ENCODE measurements at regions not wholly inside any gene's neighbourhood (a gene's known extent, or its start where the extent isn't known, plus 50 kb on each side); places are given as distances from the start of the nearest gene placed in this dataset.

DNA sequence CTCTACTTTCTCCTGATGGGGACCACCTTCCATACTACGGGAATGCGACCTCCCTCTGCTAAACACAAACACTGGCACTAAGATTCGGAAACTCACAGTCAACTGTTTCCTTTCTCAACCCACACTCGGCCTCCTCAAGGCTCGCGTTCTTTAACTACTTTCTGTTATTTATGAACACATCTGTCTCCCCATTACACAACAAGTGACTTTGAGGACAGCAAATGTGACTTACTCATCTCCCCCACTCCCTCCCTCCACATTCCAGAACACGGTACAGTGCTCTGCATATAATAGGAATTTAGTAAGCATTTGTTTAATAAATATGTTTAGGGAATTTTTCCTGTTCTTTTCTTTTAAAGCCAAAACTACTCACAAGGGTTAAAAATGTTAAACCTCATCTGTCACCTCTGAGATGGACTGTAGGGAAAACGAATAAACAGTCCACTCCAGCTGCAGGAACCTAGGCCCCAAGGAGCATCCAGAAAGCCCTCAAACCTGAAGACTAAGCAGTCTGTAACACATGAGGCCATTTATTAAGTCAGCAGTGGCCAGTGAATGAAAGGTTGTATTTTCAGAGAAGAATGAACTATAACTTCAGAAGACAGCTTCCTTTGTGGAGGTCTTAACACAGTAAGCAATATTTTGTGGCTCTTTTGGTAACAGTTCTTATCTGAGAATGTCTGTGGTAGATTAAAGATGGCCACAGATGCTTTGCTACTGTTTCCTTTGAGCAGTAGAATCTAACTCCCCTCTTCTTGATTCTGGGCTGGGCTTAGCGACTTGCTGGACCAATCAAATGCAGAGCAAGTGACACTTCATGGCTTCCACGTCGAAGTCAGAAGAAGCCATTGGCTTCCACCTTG is 209.6 kb upstream of the DTNBP1 start:
- peak; percentile 53 for DNase-seq

DNA sequence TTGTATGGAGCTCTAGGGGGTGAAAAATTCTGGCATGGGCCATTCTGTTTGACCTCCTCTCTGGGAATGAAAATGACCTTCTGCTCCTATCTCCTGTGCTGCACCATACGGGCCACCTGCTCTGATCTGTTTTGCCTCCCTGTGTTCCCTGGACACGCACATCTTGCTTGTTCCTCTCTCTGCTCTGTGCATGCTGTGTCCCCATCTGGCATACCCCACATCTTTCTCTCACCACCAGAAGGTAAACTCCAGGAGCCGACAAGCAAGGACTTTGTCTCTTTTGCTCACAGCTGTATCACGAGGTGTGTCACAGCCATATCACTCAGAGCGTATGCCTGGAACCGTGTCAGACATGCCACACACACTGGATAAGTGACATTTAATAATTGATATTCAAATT is 208.4 kb upstream of the DTNBP1 start:
- DNase-seq: no peak

DNA sequence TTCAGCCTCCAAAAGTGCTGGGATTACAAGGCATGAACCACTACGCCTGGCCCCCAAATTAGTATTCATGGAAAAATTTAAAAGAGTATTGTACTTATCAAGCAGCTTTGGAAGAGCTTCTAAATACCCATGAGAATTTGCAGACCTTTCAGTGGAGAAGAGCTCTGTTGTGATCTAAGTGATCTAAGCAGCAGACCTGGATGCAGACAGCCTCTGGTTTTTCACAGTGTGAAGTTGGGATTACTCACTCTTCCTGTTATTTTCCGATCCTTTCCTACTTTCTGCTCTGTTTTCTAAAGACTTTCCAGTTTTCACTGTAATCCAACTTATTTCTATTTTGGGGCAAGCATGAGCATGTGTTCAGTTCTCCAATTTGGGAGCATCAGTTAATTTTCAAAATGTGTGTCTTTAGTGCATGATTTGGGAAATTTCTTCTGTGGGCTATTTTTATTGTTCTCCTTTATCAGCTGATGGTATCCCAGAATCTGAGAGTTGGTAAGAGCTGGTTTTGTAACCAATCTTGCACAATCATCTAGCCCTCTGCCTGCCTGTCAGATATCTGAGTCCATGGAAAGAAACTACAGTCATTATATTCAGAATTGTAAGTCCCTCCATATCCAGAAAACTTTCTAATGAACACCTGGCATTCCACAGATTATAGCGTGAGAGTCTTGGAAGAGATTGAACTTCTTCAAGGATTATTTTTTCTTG is 207.7 kb upstream of the DTNBP1 start:
- no peak for DNase-seq

DNA sequence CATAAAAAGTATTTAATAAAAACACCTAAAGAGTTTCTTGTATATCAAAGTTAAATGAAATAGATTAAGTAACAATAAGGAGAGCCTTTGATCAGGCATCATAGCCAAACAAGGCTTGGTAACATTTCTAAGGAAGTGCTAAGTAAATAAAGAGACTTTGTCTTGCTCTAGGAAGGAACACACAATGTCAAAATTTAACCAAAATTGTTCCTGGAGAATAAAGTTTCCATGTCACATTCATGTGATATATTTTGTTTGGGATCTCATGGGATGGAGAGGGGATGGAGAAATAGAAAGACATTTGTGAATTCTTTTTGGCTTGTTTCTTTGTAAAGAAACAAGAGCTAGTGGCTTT is 201.9 kb upstream of the DTNBP1 start:
- DNase-seq: no peak

DNA sequence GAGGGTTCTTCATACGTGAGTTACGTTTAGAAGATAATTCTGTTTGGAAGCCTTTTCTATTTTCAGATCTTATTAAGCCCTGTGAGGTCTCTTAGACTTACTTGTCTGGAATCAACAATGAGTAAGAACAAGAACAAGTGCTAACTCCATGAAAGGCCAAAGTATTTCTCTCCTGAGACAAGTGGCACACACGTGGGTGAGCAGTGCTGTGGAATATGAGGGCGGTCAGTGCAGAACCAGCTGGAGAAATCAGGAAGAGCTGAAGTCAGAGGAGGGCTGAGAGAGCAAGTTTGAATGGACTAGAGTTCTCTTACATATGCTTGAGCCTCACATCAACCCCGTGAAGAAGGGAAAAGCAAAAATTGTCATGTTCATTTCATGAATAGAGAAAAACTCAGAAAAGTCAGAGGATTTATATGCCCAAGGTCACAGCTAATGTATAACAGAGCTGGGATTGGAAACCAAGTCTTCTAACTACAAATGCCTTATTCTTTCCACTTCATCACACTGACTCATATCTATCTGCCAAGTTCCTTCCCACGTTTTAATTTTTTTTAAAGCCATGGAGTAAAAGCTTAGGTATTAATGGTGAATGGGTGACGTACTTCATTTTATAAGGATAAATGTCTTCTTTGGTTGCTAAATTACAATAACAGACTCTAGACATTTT is 201.3 kb upstream of the DTNBP1 start:
- DNase-seq: no peak

DNA sequence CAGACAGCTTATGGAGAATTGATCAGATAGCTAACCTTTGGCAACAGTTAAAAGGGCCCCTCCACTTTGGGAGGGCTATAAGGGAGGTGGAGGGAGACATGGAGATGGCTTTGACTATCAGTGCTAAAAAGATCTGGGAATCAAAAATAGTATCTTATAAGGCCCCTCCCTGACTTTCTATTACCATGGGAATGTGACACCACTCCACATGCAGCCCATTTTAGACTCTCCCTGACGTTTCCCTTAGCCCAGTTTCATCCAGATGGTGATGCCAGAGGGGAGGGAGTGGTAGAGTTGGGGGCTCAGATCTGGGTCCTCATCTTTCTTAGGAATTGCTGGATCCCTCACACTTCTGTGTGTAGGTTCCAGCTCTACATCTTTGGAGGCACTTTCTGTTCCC is 200.0 kb upstream of the DTNBP1 start:
- DNase-seq: no peak

DNA sequence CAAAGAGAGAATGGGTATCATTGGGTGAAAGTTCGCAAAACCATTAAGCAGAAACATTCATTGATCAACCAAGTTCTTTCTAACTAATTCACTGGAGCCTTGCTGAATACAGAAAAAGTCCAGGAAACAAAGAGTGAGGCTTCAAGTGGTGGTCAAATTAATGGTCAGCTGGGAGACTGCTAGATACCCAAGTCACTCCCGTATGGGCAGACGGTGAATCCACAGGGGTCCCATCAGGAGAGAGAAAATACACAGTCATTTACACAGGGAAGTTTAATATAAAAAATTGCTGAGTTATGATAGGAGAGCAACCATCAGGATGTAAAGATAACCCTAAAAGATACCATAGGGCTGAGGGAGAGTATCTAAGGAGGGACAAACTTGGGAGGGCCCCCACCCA is 198.7 kb upstream of the DTNBP1 start:
- no peak for DNase-seq

DNA sequence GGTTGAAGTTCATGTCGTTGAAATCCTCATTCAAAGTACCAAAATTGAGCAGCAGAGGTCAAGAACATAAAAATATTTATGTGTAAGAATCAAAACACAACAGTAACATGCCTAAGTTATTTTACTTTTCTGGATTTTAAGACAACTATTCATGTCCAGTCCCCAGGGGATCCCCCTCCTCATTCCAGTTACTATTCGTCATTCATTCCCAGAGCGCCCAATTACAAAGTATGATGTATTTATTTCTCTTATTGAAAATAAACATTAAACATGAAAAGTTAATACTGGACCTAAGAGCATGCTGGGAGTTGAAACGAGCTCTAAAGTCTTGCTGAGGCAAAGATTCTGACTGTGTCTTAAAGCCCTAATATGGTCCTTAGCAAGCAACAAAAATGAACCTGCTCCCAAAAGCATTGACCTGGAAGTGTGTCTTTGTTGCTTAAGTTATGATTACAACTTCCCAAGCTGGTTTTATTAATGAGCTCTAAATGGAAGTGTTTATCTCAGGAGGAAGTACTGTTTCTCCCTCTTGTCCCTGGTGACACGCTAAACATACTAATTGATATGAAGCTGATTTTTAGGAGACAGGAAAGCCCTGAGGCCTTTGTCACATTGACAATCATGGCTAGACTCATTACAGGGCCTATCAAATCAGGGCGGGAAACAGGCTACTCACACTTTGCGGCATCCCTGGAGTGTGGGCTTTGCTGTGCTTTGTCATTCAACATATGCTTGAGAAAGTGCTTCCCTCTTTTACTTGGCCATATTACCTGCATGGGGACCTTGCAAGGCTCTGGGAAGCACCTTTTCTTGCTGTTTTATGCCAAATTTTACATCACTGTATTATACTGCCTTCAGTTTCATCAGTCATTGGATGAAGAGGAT is 192.2 kb upstream of the DTNBP1 start:
- peak; percentile 26 for DNase-seq

DNA sequence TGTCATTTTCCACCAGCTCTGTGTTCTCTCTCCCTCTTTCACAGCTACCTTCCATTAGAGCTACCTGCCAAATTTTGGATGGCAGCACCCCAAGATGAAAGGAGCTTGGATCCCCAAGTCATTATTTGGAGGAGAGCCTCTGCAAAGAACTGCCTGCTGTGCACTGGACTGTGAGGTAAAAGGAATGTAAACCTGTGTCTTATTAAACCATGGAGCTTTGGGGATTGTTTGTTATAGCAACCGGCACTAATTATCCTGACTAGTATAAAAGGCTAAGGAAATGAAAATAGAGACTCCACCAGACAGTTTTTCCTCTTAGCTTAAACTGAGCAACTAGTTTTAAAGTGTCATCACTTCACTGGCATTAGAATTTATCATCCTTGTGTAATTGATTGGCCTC is 191.6 kb upstream of the DTNBP1 start:
- DNase-seq: no peak

DNA sequence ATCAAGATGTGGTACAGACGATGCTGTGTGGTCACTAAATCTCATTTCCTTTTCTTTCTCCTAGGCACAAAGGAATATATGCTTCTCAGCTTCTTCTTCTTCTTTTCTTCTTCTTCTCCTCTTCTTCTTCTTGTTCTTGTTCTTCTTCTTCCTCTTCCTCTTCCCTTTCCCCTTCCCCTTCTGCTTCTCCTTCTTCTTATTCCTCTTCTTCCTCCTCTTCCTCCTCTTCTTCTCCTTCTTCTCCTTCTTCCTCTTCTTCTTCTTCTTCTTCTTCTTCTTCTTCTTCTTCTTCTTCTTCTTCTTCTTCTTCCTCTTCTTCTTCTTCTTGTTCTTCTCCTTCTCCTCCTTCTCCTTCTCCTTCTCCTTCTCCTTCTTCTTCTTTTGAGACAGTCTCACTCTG is 190.4 kb upstream of the DTNBP1 start:
- DNase-seq: no peak

DNA sequence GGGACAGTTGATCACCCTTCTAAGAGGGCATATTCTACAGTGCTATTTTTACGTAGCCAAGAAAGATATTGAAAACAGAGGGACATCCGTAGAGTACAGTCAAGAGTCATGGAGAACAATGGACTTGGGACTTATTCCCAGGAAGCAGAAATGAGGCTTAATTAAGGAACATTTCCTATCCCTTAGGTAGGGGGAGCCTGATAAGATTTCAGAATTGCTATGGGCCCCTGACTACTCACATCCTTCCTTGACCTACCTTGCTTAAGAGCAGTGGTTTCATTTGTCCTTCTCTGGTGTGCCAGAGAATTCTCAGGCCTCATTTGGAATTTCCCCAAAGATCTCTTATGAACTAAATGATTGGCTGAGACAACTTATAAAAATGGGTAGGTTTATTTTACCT is 189.5 kb upstream of the DTNBP1 start:
- DNase-seq: no peak

DNA sequence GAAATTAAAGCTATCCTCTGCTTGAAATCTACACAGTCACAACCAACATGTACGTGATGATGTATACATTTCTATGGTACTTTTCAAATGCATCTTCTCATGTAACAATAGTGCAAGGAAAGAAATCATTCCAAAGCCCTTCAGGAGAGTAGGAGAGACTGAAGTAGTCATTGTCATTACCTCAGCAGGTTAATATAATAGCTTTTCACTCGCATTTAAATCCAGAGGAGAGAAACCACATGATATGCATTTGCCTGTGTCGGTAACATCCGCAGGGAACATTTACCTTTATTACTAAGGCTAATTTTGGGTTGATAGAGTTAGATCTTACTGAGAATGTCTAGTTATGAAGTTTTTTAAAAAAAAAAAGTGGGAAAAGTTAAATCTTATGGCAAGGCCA is 186.6 kb upstream of the DTNBP1 start:
- DNase-seq: no peak

DNA sequence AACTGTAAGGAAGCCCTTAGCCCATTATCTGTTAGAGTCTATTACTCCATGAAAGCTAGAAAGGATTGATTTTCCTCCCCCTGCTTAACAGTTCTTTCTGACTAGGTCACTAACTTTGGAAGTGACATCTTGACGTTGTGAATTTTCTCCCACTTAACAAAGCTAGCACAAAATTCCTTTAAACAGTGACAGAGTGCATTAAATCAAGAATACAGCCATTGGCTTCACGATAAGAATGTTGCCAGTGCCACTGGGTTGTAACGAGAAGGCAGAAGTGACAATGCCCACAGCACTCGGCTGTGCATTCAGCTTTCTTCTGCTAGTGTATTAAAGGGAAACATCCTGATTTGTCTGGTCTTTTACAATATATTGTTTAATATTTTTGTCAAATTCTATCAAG is 182.7 kb upstream of the DTNBP1 start:
- DNase-seq: no peak

DNA sequence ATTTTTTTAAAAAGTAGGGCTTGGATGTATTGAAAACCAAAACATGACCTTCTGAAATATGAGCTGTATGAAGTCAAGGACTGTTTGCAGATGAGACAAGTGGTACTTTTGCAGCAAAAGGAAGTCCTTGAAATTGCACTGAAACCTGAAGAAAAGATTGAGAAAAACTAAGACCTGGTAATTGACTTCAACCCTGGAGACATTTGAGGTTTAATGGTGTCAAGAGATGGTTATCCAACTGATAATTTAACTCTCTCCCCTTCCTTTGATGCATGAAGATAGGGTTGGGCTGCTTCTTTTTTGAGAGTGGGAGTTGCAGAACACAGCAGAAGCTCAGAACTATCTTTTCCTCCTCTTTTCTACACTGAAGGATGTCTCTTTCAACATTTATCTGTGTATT is 180.9 kb upstream of the DTNBP1 start:
- DNase-seq: no peak

DNA sequence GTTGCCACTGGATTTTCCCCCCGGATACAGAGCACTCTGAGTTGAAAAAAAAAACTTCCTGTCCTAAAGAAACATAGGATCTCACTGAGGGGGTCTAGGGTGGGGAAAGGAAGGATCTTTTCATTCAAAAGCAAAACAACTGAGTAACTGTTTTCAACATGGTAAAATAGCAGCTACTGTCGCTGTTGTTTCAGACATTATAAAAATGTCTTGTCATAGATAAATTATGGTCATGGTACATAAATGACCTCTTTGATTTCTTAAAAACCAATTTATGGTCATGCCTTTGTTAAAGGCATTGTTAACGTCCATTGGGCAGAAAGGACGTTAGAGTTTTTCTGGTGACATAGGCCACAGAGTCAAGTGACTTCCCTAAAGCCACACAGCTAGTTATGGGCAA is 180.4 kb upstream of the DTNBP1 start:
- DNase-seq: no peak

DNA sequence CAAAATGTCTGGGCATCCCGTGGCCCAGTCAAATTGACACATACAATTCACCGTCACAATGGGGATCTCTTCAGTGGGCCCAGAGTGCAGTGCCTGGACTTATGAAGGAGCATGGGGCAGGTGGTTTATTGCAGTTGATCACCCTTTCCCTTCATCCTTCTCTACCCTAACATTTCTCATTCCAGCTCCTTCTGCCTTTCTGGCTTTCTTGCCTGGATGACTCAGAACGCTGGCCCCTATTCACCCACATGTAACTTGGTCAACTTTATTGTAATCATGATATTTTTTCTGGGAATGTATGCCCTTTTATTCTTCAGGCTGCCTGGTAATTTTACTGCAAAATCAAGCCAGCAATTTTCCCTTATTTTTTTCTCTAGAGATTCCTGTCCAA is 179.9 kb upstream of the DTNBP1 start:
- DNase-seq: no peak

DNA sequence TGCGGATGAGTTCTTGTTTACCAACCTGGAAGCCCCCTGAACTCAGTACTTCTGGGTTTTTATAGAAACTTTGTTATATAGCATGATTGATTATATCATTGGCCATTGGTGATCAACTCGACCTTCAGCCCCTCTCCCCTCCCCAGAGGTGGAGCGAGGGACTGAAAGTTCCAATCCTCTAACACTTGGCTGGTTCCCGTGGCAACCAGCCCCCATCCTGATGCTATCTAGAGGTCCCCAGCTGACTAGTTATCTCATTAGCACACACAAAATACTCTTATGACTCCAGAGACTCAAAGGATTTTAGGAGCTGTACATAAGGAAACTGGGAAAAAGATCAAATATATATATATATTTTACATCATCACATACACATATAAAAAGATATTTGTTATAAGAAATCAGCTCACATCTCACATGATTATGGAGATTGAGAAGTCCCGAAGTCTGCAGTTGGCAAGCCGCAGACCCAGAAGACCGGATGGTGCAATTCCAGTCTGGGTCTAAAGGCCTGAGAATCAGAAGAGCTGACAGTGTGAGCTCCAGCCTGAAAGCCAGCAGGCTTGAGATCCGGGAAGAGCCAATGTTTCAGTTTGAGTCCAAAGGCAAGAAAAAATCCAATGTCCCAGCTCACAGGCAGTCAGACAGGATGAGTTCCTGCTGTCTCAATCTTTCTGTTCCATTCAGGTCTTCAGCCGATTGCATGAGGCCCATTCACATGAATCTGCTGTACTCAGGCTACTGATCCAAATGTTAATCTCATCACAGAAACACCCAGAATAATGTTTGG is 179.3 kb upstream of the DTNBP1 start:
- DNase-seq: no peak

DNA sequence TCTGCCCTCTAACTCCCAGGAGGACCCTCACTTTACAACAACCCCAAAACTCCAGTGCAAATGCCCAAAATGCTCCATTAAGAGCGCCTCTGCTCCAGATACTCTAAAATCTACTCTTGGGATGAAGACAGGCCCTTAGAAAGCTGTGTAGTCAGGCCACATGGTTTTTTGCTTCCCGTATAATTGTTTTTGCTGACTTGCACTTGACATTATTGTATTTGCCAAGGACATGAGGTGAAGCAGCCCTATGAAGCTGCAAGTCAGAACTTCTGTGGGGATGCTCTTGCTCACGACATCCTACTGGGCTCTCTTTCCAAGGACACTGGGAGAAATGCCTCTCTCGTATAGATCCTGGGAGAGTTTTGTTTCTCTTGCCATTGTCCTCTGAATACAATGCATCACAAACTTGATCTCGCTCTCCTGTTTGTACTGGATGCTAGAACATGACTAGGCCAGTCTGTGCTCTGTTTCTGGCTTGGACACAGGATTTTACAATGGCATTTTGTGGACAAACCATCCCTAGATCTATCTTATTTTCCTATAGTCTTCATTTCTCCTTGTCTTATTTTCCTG is 177.2 kb upstream of the DTNBP1 start:
- DNase-seq: no peak

DNA sequence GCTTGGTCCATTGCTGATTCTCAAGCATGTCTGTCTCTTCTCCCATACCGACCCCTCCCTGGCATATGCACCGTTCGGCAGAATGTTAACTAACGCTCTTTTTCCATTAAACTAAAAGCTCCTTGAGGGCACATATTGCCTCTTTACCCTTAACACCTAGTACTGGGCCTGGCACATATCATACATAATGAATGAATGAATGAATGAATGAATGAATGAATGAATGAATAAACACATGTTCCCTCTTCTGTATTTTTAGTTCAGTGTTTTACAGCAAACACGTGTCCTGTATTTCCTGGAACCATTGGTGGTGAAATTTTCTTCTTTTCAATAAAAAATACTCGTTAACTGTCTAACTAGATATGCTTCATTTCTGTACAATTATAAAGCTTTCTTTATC is 174.4 kb upstream of the DTNBP1 start:
- DNase-seq: no peak

DNA sequence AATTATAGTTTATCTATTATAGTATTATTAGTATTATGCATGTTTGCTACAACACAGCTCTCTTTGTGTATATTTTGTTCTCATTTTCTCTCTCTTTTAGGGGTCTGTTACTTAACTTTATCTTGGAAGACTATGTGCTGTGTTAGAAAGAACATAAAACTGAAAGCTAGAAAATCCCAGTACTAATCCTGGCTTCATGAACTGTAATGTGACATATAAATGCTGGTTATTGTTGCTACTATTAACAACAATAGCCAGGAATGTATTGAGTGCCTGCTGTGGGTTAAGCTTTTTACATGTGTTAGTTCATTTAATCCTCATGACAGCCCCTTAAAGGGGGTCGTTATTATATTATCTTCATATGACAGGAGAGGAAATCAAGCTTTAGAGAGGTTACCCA is 170.0 kb upstream of the DTNBP1 start:
- no peak for DNase-seq

DNA sequence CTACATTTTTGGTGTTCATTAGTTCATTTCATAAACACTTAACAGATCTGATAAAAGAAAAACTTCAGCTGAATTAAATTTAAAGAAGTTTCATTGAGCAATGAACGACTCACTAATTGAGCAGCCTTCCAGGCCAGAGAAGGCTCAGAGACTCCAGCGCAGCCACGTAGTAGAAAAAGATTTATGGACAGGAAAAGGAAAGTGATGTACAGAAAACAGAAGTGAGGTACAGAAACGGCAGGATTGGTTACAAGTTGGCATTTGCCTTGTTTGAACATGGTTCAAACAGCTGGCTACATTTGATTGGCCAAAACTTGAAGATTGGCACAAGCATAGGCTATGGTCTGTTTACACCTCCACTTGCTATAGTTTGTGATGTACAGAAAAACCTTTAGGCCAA is 166.3 kb upstream of the DTNBP1 start:
- no peak for DNase-seq
